Effector memory CD4-positive, alpha-beta T cell (primary cell): ENCODE measurements at regions not wholly inside any gene's neighbourhood (a gene's known extent, or its start where the extent isn't known, plus 50 kb on each side); places are given as distances from the start of the nearest gene placed in this dataset.

Experiments
- DNase-seq, 3 donors: peaks; one replicate each; pipeline ENCODE4 v3.0.0-alpha.2; 2020
- H3K27ac ChIP-seq: 2 replicates; pipeline ENCODE4 v1.7.0; 2013; ENCODE audit warnings: mild to moderate bottlenecking, low read length, moderate library complexity; ENCODE audit not compliant: insufficient read depth, poor library complexity, severe bottlenecking
- H3K27me3 ChIP-seq: replicated peaks from 2 replicates; pipeline ENCODE4 v1.7.0; 2013; ENCODE audit warnings: mild to moderate bottlenecking, low read length; ENCODE audit not compliant: insufficient read depth, control insufficient read depth, poor library complexity, severe bottlenecking
- H3K36me3 ChIP-seq: 2 replicates; pipeline ENCODE4 v1.7.0; 2013; ENCODE audit warnings: mild to moderate bottlenecking, low read length, moderate library complexity; ENCODE audit not compliant: control insufficient read depth, insufficient read depth
- H3K4me1 ChIP-seq: 2 replicates; pipeline ENCODE4 v1.7.0; 2013; ENCODE audit warnings: low read length, mild to moderate bottlenecking; ENCODE audit not compliant: control insufficient read depth, insufficient read depth, poor library complexity, severe bottlenecking
- H3K4me3 ChIP-seq: 2 replicates; pipeline ENCODE4 v1.7.0; 2013; ENCODE audit warnings: low read length, low read depth, mild to moderate bottlenecking; ENCODE audit not compliant: insufficient read depth, poor library complexity, severe bottlenecking
- H3K9me3 ChIP-seq: 2 replicates; pipeline ENCODE4 v1.7.0; 2013; ENCODE audit warnings: mild to moderate bottlenecking, low read length, moderate library complexity; ENCODE audit not compliant: control insufficient read depth

- no peak for DNase-seq
- H3K36me3 ChIP-seq = no peaks in the 10 kb centered on the region
- H3K4me1 ChIP-seq = no peaks in the 10 kb centered on the region
- no peak overlapping the region for H3K27ac ChIP-seq
- no peaks in the 10 kb centered on the region for H3K9me3 ChIP-seq
- H3K27me3 ChIP-seq = no peaks in the 10 kb centered on the region
- H3K4me3 ChIP-seq = no peak overlapping the region
Observed at GRCh38 chr1:101605878-101606277, 369.1 kb downstream of the S1PR1 start.

DNA sequence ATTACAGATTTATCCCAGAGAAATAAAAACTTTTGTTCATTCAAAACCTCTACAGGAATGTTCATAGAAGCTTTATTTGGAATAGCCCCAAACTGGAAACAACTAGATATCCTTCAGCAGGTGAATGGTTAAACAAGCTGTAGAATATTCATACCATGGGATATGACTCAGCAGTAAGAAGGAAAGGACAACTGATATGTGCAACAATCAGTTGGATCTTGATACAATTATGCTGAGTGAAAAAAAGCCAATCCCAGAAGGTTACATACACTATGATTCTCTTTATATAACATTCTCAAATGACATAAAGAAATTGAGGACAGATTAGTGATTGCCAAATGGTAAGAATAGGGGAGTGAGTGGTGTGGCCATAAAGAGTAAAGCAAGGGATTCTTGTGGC, 376.7 kb downstream of the S1PR1 start:
- no peaks in the 10 kb centered on the region for H3K27me3 ChIP-seq
- H3K36me3 ChIP-seq = no peaks in the 10 kb centered on the region
- H3K4me3 ChIP-seq = no peak overlapping the region
- H3K27ac ChIP-seq = no peak overlapping the region
- DNase-seq = no peak
- no peaks in the 10 kb centered on the region for H3K4me1 ChIP-seq
- H3K9me3 ChIP-seq = no peaks in the 10 kb centered on the region

DNA sequence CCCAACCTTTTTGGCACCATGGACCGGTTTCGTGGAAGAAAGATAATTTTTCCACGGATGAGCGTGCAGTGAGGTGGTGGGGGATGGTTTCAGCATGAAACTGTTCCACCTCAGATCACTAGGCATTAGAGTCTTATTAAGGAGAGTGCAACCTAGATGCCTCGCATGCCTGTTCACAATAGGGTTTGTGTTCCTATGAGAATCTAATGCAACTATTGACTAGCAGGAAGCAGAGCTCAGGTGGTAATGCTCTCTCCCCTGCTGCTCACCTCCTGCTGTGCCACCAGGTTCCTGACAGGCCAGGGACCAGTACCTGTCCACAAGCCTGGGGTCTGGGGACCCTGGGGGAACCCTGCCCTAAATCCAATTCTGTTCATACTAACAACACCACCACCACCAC, 377.8 kb downstream of the OLFM3 start:
- no peak overlapping the region for H3K4me3 ChIP-seq
- H3K9me3 ChIP-seq = no peaks in the 10 kb centered on the region
- H3K36me3 ChIP-seq = no peaks in the 10 kb centered on the region
- no peaks in the 10 kb centered on the region for H3K4me1 ChIP-seq
- DNase-seq = no peak
- H3K27me3 ChIP-seq = no peaks in the 10 kb centered on the region
- no peak overlapping the region for H3K27ac ChIP-seq

GRCh38 chr1:101632548-101633272, 364.0 kb downstream of the OLFM3 start:
- Histone ChIP-seq H3K4me3 (no peak overlapping the region), H3K27me3 (no peaks in the 10 kb centered on the region), H3K4me1 (no peaks in the 10 kb centered on the region), H3K9me3 (no peaks in the 10 kb centered on the region), H3K27ac (no peak overlapping the region), H3K36me3 (no peaks in the 10 kb centered on the region)
- DNase-seq = no peak

GRCh38 chr1:101645810-101646209, 350.9 kb downstream of the OLFM3 start:
- H3K4me1 ChIP-seq = no peaks in the 10 kb centered on the region
- H3K27ac ChIP-seq = no peak overlapping the region
- no peaks in the 10 kb centered on the region for H3K27me3 ChIP-seq
- no peaks in the 10 kb centered on the region for H3K36me3 ChIP-seq
- no peaks in the 10 kb centered on the region for H3K9me3 ChIP-seq
- H3K4me3 ChIP-seq = no peak overlapping the region
- DNase-seq = no peak

DNA sequence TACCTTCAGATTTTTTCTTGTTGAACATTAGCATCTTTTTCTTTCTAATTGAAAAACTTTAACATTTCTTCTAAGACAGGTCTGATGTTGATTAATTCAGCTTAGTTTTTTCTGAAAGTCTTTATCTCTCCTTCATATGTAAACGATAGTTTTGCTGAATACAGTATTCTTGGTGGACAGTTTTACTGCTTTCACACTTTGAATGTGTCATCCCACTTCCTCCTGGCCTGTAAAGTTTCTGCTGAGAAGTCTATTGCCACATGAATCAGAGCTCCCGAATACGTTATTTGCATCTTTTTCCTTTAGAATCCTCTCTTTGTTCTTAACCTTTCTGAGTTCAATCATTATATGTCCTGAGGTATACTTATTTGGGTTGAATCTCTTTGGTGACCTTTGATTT, 344.2 kb downstream of the OLFM3 start:
- no peak overlapping the region for H3K27ac ChIP-seq
- H3K36me3 ChIP-seq = no peaks in the 10 kb centered on the region

GRCh38 chr1:101653482-101653946, 343.2 kb downstream of the OLFM3 start:
- no peak for DNase-seq
- no peaks in the 10 kb centered on the region for H3K36me3 ChIP-seq

More for the DNA sequence above, 344.2 kb downstream of the OLFM3 start:
- Histone ChIP-seq H3K9me3 (no peaks in the 10 kb centered on the region), H3K27me3 (no peaks in the 10 kb centered on the region), H3K4me3 (no peak overlapping the region), H3K4me1 (no peaks in the 10 kb centered on the region)
- no peak for DNase-seq

DNA sequence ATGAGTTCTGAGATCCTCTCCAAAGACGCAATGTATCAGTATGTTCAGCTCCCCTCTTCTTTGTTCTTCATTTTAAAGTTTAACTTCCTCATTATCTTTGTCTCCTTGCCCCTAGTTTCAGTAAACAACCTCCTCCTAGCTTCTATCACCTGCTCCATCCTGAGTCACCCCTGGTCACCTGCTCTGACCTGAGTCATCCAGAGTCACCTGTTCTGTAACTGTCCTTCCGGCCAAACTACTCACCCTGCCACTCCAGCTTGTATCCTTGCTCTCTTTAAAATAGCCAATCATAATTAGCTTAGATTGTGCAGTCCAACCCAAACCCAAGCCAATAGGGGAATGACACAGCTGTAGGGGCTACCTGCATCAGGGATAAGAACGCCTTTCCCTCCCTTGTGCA, 332.0 kb downstream of the OLFM3 start:
- Histone ChIP-seq H3K4me1 (no peaks in the 10 kb centered on the region), H3K27ac (no peak overlapping the region), H3K27me3 (no peaks in the 10 kb centered on the region), H3K36me3 (no peaks in the 10 kb centered on the region), H3K4me3 (no peak overlapping the region), H3K9me3 (no peaks in the 10 kb centered on the region)
- no peak for DNase-seq

More at GRCh38 chr1:101653482-101653946, 343.2 kb downstream of the OLFM3 start:
- H3K4me3 ChIP-seq = no peak overlapping the region
- H3K9me3 ChIP-seq = no peaks in the 10 kb centered on the region
- no peaks in the 10 kb centered on the region for H3K4me1 ChIP-seq
- no peaks in the 10 kb centered on the region for H3K27me3 ChIP-seq
- H3K27ac ChIP-seq = no peak overlapping the region

DNA sequence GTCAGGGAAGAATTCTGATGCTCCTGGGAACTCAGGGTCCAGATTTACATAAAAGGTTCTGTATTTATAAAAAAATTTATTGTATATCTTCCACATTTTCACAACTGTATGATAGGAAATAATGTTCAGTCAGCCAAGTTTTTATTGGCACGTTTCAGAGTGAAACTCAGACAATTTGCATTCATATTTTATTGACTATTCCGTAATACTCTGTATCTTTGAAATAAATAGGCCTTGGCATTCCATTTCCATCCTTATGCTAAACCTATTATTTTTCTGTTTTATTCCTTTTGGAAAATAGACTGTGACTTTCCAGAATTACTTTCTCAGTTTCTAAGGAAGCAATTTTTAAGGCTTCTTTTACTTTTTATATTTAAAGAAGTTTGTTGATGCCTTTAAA, 329.0 kb downstream of the OLFM3 start:
- no peaks in the 10 kb centered on the region for H3K36me3 ChIP-seq
- no peaks in the 10 kb centered on the region for H3K9me3 ChIP-seq
- H3K27me3 ChIP-seq = no peaks in the 10 kb centered on the region
- H3K4me3 ChIP-seq = no peak overlapping the region
- DNase-seq = no peak
- H3K4me1 ChIP-seq = no peaks in the 10 kb centered on the region
- no peak overlapping the region for H3K27ac ChIP-seq

DNA sequence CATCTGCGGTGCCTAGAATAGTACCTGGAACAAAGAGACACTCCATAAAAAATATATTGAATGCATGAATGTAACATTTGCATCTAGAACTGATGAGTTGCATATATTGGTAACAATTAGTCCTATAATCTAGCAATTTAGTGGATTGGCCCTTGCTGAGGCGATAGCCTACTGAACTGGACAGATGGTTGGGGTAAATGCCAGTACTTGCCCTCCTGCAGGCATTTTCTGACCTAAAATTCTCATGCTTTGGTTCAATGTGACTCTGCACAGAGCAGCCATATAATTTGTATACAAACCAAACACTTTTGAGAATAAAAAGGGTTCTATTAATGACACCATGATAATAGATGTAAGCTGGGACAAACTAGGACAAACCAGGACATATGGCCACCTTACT, 313.6 kb downstream of the OLFM3 start:
- no peaks in the 10 kb centered on the region for H3K36me3 ChIP-seq
- no peak overlapping the region for H3K4me3 ChIP-seq
- DNase-seq = no peak
- H3K4me1 ChIP-seq = no peaks in the 10 kb centered on the region
- no peaks in the 10 kb centered on the region for H3K27me3 ChIP-seq
- no peaks in the 10 kb centered on the region for H3K9me3 ChIP-seq
- H3K27ac ChIP-seq = no peak overlapping the region
